H1 (cell line): ENCODE measurements at regions not wholly inside any gene's neighbourhood (a gene's known extent, or its start where the extent isn't known, plus 50 kb on each side); places are given as distances from the start of the nearest gene placed in this dataset.

ENCODE experiments used
- CTCF ChIA-PET: fragments of 300-600 bp; sonication (Branson Sonifier 250); formaldehyde crosslinking; loops from one replicate; lab custom pipeline; 2021; ENCODE audit not compliant: partially characterized antibody; lab: Charles Lee
- POLR2A ChIA-PET: fragments of 300-600 bp; sonication (Branson Sonifier 250); formaldehyde crosslinking; loops from one replicate; lab custom pipeline; 2021; ENCODE audit warnings: inconsistent platforms; ENCODE audit not compliant: partially characterized antibody; lab: Charles Lee
- DNase-seq, 2 experiments: peaks; one replicate each; pipeline versions ENCODE4 v3.0.0 to v3.0.0-alpha.2; 2010 to 2022; ENCODE audit warnings: low spot score in 2 of 2, low read depth in 1 of 2, mixed read lengths in 1 of 2
- FAIRE-seq: peaks from 2 replicates; lab custom pipeline; 2011; peaks lifted over from hg19 to GRCh38; lab: Jason Lieb, UNC
- H2AFZ ChIP-seq: 2 replicates; pipeline ENCODE4 v1.8.1; 2012; ENCODE audit warnings: low read length, inconsistent platforms
- H2AK5ac ChIP-seq: 2 replicates; pipeline ENCODE4 v1.6.1; 2013; ENCODE audit warnings: low read depth, low read length
- H2BK120ac ChIP-seq: replicated peaks from 2 replicates; pipeline ENCODE3; 2013; ENCODE audit warnings: low read depth, low read length, inconsistent platforms
- H2BK12ac ChIP-seq: 2 replicates; pipeline ENCODE4 v1.6.1; 2013; ENCODE audit warnings: low read depth, low read length
- H2BK15ac ChIP-seq: 2 replicates; pipeline ENCODE4 v1.6.1; 2013; ENCODE audit warnings: low read length
- H2BK20ac ChIP-seq: 2 replicates; pipeline ENCODE4 v1.6.1; 2013; ENCODE audit warnings: low read length
- H2BK5ac ChIP-seq: 2 replicates; pipeline ENCODE4 v1.6.1; 2013; ENCODE audit warnings: low read depth, low read length
- H3K14ac ChIP-seq: 2 replicates; pipeline ENCODE4 v1.6.1; 2013; ENCODE audit warnings: inconsistent platforms; ENCODE audit not compliant: insufficient read length
- H3K18ac ChIP-seq: 2 replicates; pipeline ENCODE4 v1.6.1; 2013; ENCODE audit warnings: low read length; ENCODE audit errors: extremely low read depth
- H3K23ac ChIP-seq: 2 replicates; pipeline ENCODE4 v1.6.1; 2013; ENCODE audit warnings: inconsistent platforms; ENCODE audit not compliant: insufficient read length
- H3K23me2 ChIP-seq: 2 replicates; pipeline ENCODE4 v1.6.1; 2013; ENCODE audit warnings: low read depth, low read length
- H3K27ac ChIP-seq: 2 replicates; pipeline ENCODE4 v1.6.1; 2011; ENCODE audit warnings: low read depth, low read length, inconsistent platforms
- H3K27me3 ChIP-seq, 4 experiments: replicated peaks in 1 of 4; 1 replicate in 1 of 4; 2 replicates in 3 of 4; pipeline versions ENCODE4 v1.6.1 to v1.8.1; 2011 to 2013; ENCODE audit warnings: low read length in 3 of 4, mild to moderate bottlenecking in 3 of 4, inconsistent platforms in 2 of 4, mixed read lengths in 2 of 4, moderate library complexity in 1 of 4; ENCODE audit not compliant: control insufficient read depth in 3 of 4, insufficient read depth in 3 of 4; ENCODE audit errors: extremely low read depth in 1 of 4
- H3K36me3 ChIP-seq, 4 experiments: 2 replicates each; pipeline versions ENCODE4 v1.6.1 to v1.8.1; 2011 to 2013; ENCODE audit warnings: mild to moderate bottlenecking in 4 of 4, low read length in 3 of 4, moderate library complexity in 2 of 4, control low read depth in 1 of 4, inconsistent platforms in 1 of 4; ENCODE audit not compliant: insufficient read depth in 4 of 4, control insufficient read depth in 2 of 4
- H3K4ac ChIP-seq: replicated peaks from 2 replicates; pipeline ENCODE3; 2013; ENCODE audit warnings: low read length, low read depth, mixed read lengths, inconsistent platforms; ENCODE audit not compliant: insufficient read length
- H3K4me1 ChIP-seq, 4 experiments: replicated peaks in 1 of 4; 1 replicate in 1 of 4; 2 replicates in 3 of 4; pipeline versions ENCODE4 v1.6.1 to v1.8.1; 2011 to 2013; ENCODE audit warnings: low read length in 3 of 4, inconsistent platforms in 2 of 4, mixed read lengths in 1 of 4; ENCODE audit not compliant: insufficient read depth in 4 of 4, control insufficient read depth in 3 of 4
- H3K4me2 ChIP-seq, 2 experiments: 2 replicates each; pipeline versions ENCODE4 v1.6.1 to v1.8.1; 2011 to 2013; ENCODE audit warnings: low read depth in 2 of 2, low read length in 2 of 2, control low read depth in 1 of 2, inconsistent platforms in 1 of 2, mild to moderate bottlenecking in 1 of 2; ENCODE audit not compliant: insufficient read depth in 1 of 2
- H3K4me3 ChIP-seq, 4 experiments: fragments of 200-600, 300-600 bp in 1 of 4; sonication (generic), shearing (Covaris generic), sonication (Bioruptor Twin) in 1 of 4; 2 replicates each; pipeline versions ENCODE4 v1.5.1 to v1.8.1; 2011 to 2016; ENCODE audit warnings: low read length in 4 of 4, low read depth in 3 of 4, control low read depth in 2 of 4, inconsistent platforms in 2 of 4, mild to moderate bottlenecking in 2 of 4, mixed read lengths in 1 of 4, moderate library complexity in 1 of 4; ENCODE audit not compliant: insufficient read depth in 2 of 4; ENCODE audit errors: extremely low read depth in 1 of 4
- H3K56ac ChIP-seq: replicated peaks from 2 replicates; pipeline ENCODE3; 2013; ENCODE audit warnings: low read depth, mild to moderate bottlenecking, mixed read lengths, low read length, inconsistent platforms; ENCODE audit not compliant: insufficient read length
- H3K79me1 ChIP-seq: 2 replicates; pipeline ENCODE4 v1.6.1; 2013; ENCODE audit warnings: low read depth, low read length, control low read depth
- H3K79me2 ChIP-seq, 2 experiments: 2 replicates each; pipeline versions ENCODE4 v1.6.1 to v1.8.1; 2012 to 2013; ENCODE audit warnings: low read length in 2 of 2, mild to moderate bottlenecking in 2 of 2, inconsistent platforms in 1 of 2; ENCODE audit not compliant: insufficient read depth in 2 of 2, control insufficient read depth in 1 of 2
- H3K9ac ChIP-seq, 4 experiments: replicated peaks in 1 of 4; 1 replicate in 1 of 4; 2 replicates in 3 of 4; pipeline versions ENCODE4 v1.6.1 to v1.8.1; 2011 to 2013; ENCODE audit warnings: low read depth in 3 of 4, low read length in 3 of 4, control low read depth in 2 of 4, mild to moderate bottlenecking in 2 of 4, moderate library complexity in 2 of 4, inconsistent platforms in 1 of 4; ENCODE audit errors: extremely low read depth in 1 of 4
- H3K9me3 ChIP-seq, 2 experiments: 2 replicates each; pipeline versions ENCODE4 v1.6.1 to v1.8.1; 2012 to 2013; ENCODE audit warnings: mild to moderate bottlenecking in 2 of 2, moderate library complexity in 2 of 2, control low read depth in 1 of 2, inconsistent platforms in 1 of 2, low read depth in 1 of 2, low read length in 1 of 2, mixed read lengths in 1 of 2; ENCODE audit not compliant: insufficient read depth in 2 of 2
- H4K20me1 ChIP-seq, 2 experiments: replicated peaks in 1 of 2; 2 replicates each; pipeline versions ENCODE3 to v1.8.1; 2011 to 2013; ENCODE audit warnings: inconsistent platforms in 2 of 2, low read length in 2 of 2, mild to moderate bottlenecking in 1 of 2; ENCODE audit not compliant: insufficient read depth in 2 of 2, control insufficient read depth in 1 of 2
- H4K5ac ChIP-seq: 2 replicates; pipeline ENCODE4 v1.6.1; 2013; ENCODE audit warnings: low read length, low read depth, mixed read lengths, inconsistent platforms; ENCODE audit not compliant: insufficient read length
- H4K8ac ChIP-seq: 2 replicates; pipeline ENCODE4 v1.8.0; 2013; ENCODE audit warnings: mild to moderate bottlenecking, moderate library complexity, low read length, inconsistent platforms; ENCODE audit not compliant: insufficient read depth; ENCODE audit errors: extremely low read depth
- H4K91ac ChIP-seq: replicated peaks from 2 replicates; pipeline ENCODE3; 2013; ENCODE audit warnings: low read length, mixed read lengths, inconsistent platforms; ENCODE audit not compliant: insufficient read length
- CBX5 ChIP-seq: fragments of 300-800, 300-1000 bp; sonication (generic); IDR thresholded peaks from 2 replicates; pipeline ENCODE4 v1.7.1; 2016; ENCODE audit warnings: antibody characterized with exemption, low read length, low read depth
- CHD2 ChIP-seq: IDR thresholded peaks from 2 replicates; pipeline ENCODE4 v1.6.1; 2012; ENCODE audit warnings: low read length, improper control_type of control experiment
- JUND ChIP-seq: IDR thresholded peaks from 2 replicates; pipeline ENCODE4 v1.6.1; 2011; ENCODE audit warnings: mild to moderate bottlenecking, improper control_type of control experiment, low read length
- POU5F1 ChIP-seq: IDR thresholded peaks from 2 replicates; pipeline ENCODE4 v1.6.1; 2011; ENCODE audit warnings: low read depth, mild to moderate bottlenecking, low read length, moderate library complexity
- RFX5 ChIP-seq: IDR thresholded peaks from 2 replicates; pipeline ENCODE4 v1.6.1; 2011; ENCODE audit warnings: low read depth, low read length, improper control_type of control experiment, borderline replicate concordance
- TAF7 ChIP-seq: optimal IDR thresholded peaks from 2 replicates; pipeline ENCODE3; 2011; ENCODE audit warnings: low read depth, mild to moderate bottlenecking, inconsistent platforms, low read length, moderate library complexity, borderline replicate concordance
- YY1 ChIP-seq: IDR thresholded peaks from 2 replicates; pipeline ENCODE4 v1.6.1; 2011; ENCODE audit warnings: low read depth, mild to moderate bottlenecking, low read length
- WGBS, 2 experiments: shearing (Covaris generic) in 1 of 2; methylation state at CpG; one replicate each; pipeline versions ENCODE4 v1.1.6 to v1.1.7; 2013 to 2015; ENCODE audit warnings: low lambda C conversion rate in 2 of 2, mixed read lengths in 2 of 2, inconsistent platforms in 1 of 2, low coverage in 1 of 2, missing lambda C conversion rate in 1 of 2; ENCODE audit not compliant: insufficient replicate concordance in 2 of 2, insufficient coverage in 1 of 2, insufficient read length in 1 of 2; ENCODE audit errors: extremely low coverage in 1 of 2, missing lambda C conversion rate in 1 of 2; 5-methylcytosine and 5-hydroxymethylcytosine counted together

GRCh38 chr1:5223206-5223605 lies 568.8 kb downstream of the AJAP1 start:
- Histone ChIP-seq H2BK12ac (no peak overlapping the region), H4K20me1 (peaks cover 1 to 5% of the 10 kb centered on the region in 2 experiments), H4K91ac (no peak overlapping the region), H3K18ac (no peak overlapping the region), H3K14ac (no peak overlapping the region), H3K27ac (no peak overlapping the region), H2BK120ac (no peak overlapping the region), H2BK20ac (no peak overlapping the region), H3K9me3 (no peaks in the 10 kb centered on the region; a peak in 1 of 4 replicates), H3K4ac (no peak overlapping the region), H3K79me1 (no peaks in the 10 kb centered on the region), H3K23me2 (no peaks in the 10 kb centered on the region), H3K4me3 (no peak overlapping the region), H2BK5ac (no peak overlapping the region), H2AK5ac (no peak overlapping the region), H3K27me3 (peaks cover 49 to 85% (median 78%) of the 10 kb centered on the region in 4 experiments), H3K4me2 (no peak overlapping the region), H2BK15ac (peak overlapping the region; percentile 32; the same call in 1 of the 2 replicates)
- CTCF ChIA-PET, result no interaction called here
- 89% methylated on average over 4 of the region's 4 CpGs; no CpG with 5 or more reads in 1 of the 2 experiments for WGBS, 2 experiments
- no peak for DNase-seq
- TF ChIP-seq TAF7 (no peak), YY1 (no peak), JUND (no peak), CHD2 (no peak), POU5F1 (no peak), CBX5 (no peak), RFX5 (no peak)
- TF ChIP-seq, all 59 proteins: peak for 0
- Histone ChIP-seq H3K36me3 (no peaks in the 10 kb centered on the region; a peak in 1 of 8 replicates), H4K8ac (no peak overlapping the region), H3K56ac (no peak overlapping the region), H2AFZ (no peak overlapping the region), H3K23ac (no peak overlapping the region), H3K79me2 (no peaks in the 10 kb centered on the region), H4K5ac (no peak overlapping the region), H3K4me1 (peaks cover 4 to 16% (median 8%) of the 10 kb centered on the region in 4 experiments; a peak in 6 of 7 replicates), H3K9ac (no peak overlapping the region)
- no peak for FAIRE-seq
- POLR2A ChIA-PET, result no interaction called here
